ENCODE measurements at regions not wholly inside any gene's neighbourhood (a gene's known extent, or its start where the extent isn't known, plus 50 kb on each side); places are given as distances from the start of the nearest gene placed in this dataset.

GRCh38 chr16:62277942-62278341 is 241.7 kb upstream of the CDH8 start:
- TF ChIP-seq CTCF (IDR thresholded peaks at IDR 0.05; ENCODE audit: low read depth, low read length) (no peak), POLR2A (IDR thresholded peaks at IDR 0.05; ENCODE audit: extremely low read depth, insufficient read length) (no peak)
